Sigmoid colon (tissue), 6 donors: ENCODE measurements at regions not wholly inside any gene's neighbourhood (a gene's known extent, or its start where the extent isn't known, plus 50 kb on each side); places are given as distances from the start of the nearest gene placed in this dataset.

Source experiments
- DNase-seq: peaks from one replicate; pipeline ENCODE4 v3.0.0-alpha.2; 2019
- H3K27ac ChIP-seq, 4 donors: fragments of 200-600 bp; sonication (generic); one replicate each; pipeline ENCODE4 v1.5.1; 2016 to 2019; ENCODE audit warnings: mild to moderate bottlenecking in 1 of 4
- H3K27me3 ChIP-seq, 3 donors: fragments of 200-600 bp; sonication (generic); one replicate each; pipeline ENCODE4 v1.5.1; 2019; ENCODE audit warnings: mild to moderate bottlenecking in 1 of 3
- H3K36me3 ChIP-seq, 4 donors: fragments of 200-600 bp; sonication (generic); one replicate each; pipeline ENCODE4 v1.5.1; 2016 to 2019
- H3K4me1 ChIP-seq, 4 donors: fragments of 200-600 bp; sonication (generic); one replicate each; pipeline ENCODE4 v1.5.1; 2017 to 2019
- H3K4me3 ChIP-seq, 4 donors: fragments of 200-600 bp; sonication (generic); one replicate each; pipeline ENCODE4 v1.5.1; 2017 to 2019; ENCODE audit warnings: mild to moderate bottlenecking in 2 of 4, moderate library complexity in 1 of 4
- H3K9me3 ChIP-seq, 4 donors: fragments of 200-600 bp in 3 of 4; sonication (generic) in 3 of 4; one replicate each; pipeline versions ENCODE4 v1.5.1 to v1.6.1; 2013 to 2019
- CTCF ChIP-seq, 4 experiments: fragments of 450-650 bp in 3 of 4; fragments of 200-600 bp in 1 of 4; IDR thresholded peaks; one replicate each; pipeline ENCODE4 v1.5.1; 2016 to 2019; ENCODE audit warnings: antibody characterized with exemption in 4 of 4, mild to moderate bottlenecking in 3 of 4, moderate library complexity in 2 of 4
- EP300 ChIP-seq, 4 donors: sonication (generic); formaldehyde crosslinking; IDR thresholded peaks; one replicate each; pipeline ENCODE4 v1.6.1; 2017; ENCODE audit warnings: antibody characterized with exemption in 4 of 4
- POLR2A ChIP-seq, 2 donors: fragments of 450-650 bp; IDR thresholded peaks; one replicate each; pipeline ENCODE4 v1.6.1; 2016; ENCODE audit warnings: antibody characterized with exemption in 2 of 2, mild to moderate bottlenecking in 2 of 2, moderate library complexity in 2 of 2
- POLR2AphosphoS5 ChIP-seq, 4 donors: sonication (generic); formaldehyde crosslinking; IDR thresholded peaks; one replicate each; pipeline ENCODE4 v1.6.1; 2017; ENCODE audit warnings: antibody characterized with exemption in 4 of 4
- WGBS, 2 donors: extraction: QIAGEN DNeasy Blood & Tissue Kit; methylation state at CpG; one replicate each; pipeline ENCODE4 v1.1.7; 2013; 5-methylcytosine and 5-hydroxymethylcytosine counted together
- intact Hi-C: fragments of 100-400 bp; cut with DNase I; formaldehyde crosslinking; loops from one replicate; pipeline ENCODE4 v1.15.1; 2023
- donor health status: healthy with polysubstance abuse.
- donor health status: healthy.

- TF ChIP-seq EP300 (IDR thresholded peaks at IDR 0.05) (no peak), POLR2A (IDR thresholded peaks at IDR 0.05) (no peak), POLR2AphosphoS5 (IDR thresholded peaks at IDR 0.05) (no peak), CTCF (IDR thresholded peaks at IDR 0.05) (no peak)
- Histone ChIP-seq H3K9me3 (no peaks in the 10 kb centered on the region), H3K4me1 (no peaks in the 10 kb centered on the region), H3K4me3 (no peak overlapping the region), H3K36me3 (no peaks in the 10 kb centered on the region), H3K27me3 (no peaks in the 10 kb centered on the region), H3K27ac (no peak overlapping the region)
- WGBS, 2 donors, result 56 to 93% methylated on average over 1 of the region's 1 CpG
- no peak for DNase-seq
- intact Hi-C loops, result no loop called here
These were observed 155.9 kb downstream of the OXSM start for GRCh38 chr3:25945836-25946235.

DNA sequence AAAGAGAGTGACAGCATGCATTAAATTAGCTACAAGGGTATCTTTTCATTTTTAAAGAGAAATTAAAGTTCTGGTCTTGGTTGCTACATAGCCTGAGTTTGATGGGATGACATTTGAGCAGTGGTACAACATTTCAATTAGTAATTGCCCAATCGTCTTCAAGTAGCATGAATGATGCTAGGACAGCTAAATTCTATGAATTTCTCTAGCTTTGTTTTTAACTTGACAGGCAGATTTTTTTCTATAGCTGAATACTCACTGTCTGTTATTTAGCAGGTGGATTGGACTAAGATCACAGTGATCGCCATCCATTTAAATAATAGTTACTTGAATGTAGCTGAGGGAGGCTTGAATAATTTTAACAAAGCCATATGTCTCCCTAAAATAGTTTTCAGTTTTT is 162.2 kb downstream of the OXSM start:
- intact Hi-C loops, result no loop called here

GRCh38 chr3:25957026-25957425 is 167.1 kb downstream of the OXSM start:
- H3K27ac ChIP-seq, result no peak overlapping the region
- intact Hi-C loops, result no loop called here
- no peaks in the 10 kb centered on the region for H3K36me3 ChIP-seq
- no peak overlapping the region for H3K4me3 ChIP-seq
- H3K27me3 ChIP-seq, result no peaks in the 10 kb centered on the region
- TF ChIP-seq POLR2AphosphoS5 (IDR thresholded peaks at IDR 0.05) (no peak), EP300 (IDR thresholded peaks at IDR 0.05) (no peak), POLR2A (IDR thresholded peaks at IDR 0.05) (no peak), CTCF (IDR thresholded peaks at IDR 0.05) (no peak)
- no peaks in the 10 kb centered on the region for H3K4me1 ChIP-seq
- DNase-seq, result no peak
- H3K9me3 ChIP-seq, result peaks cover 0 to 4% (median 0%) of the 10 kb centered on the region in 4 donors

More for the DNA sequence above, 162.2 kb downstream of the OXSM start:
- Histone ChIP-seq H3K9me3 (peaks cover 0 to 4% (median 0%) of the 10 kb centered on the region in 4 donors), H3K4me3 (no peak overlapping the region), H3K4me1 (no peaks in the 10 kb centered on the region), H3K27ac (no peak overlapping the region), H3K27me3 (no peaks in the 10 kb centered on the region), H3K36me3 (no peaks in the 10 kb centered on the region)
- TF ChIP-seq POLR2AphosphoS5 (IDR thresholded peaks at IDR 0.05) (no peak), EP300 (IDR thresholded peaks at IDR 0.05) (no peak), CTCF (IDR thresholded peaks at IDR 0.05) (no peak), POLR2A (IDR thresholded peaks at IDR 0.05) (no peak)
- DNase-seq, result no peak
- WGBS, 2 donors, result 63 to 82% methylated on average over 2 of the region's 2 CpGs

- intact Hi-C loops, result no loop called here
- Histone ChIP-seq H3K27ac (no peak overlapping the region), H3K4me3 (no peak overlapping the region), H3K27me3 (no peaks in the 10 kb centered on the region), H3K36me3 (no peaks in the 10 kb centered on the region), H3K9me3 (no peaks in the 10 kb centered on the region), H3K4me1 (no peaks in the 10 kb centered on the region)
- TF ChIP-seq CTCF (IDR thresholded peaks at IDR 0.05) (no peak), POLR2A (IDR thresholded peaks at IDR 0.05) (no peak), EP300 (IDR thresholded peaks at IDR 0.05) (no peak), POLR2AphosphoS5 (IDR thresholded peaks at IDR 0.05) (no peak)
- 95 to 100% methylated on average over 1 of the region's 1 CpG for WGBS, 2 donors
- DNase-seq, result no peak
These were observed 170.9 kb downstream of the OXSM start for GRCh38 chr3:25960776-25961175.

DNA sequence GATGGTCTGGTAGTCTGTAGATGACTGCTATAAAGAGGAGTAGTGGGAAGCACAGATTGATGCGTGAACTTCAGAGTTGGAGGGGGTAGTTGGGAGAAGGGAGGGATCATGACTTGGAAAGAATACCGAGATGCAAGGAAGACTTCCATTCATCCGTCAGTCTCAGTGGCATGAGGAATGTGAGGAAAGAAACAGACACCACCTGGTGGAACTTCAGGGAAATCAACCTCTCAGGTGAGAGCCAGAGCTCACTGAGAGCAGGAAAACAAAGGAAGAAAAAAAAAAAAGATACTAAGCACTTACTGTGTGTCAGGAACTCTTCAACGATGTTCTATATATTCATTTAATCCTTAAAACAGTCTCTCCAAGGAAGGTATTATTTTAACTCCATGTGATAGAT is 172.4 kb downstream of the OXSM start:
- no peak for DNase-seq
- H3K27me3 ChIP-seq, result no peaks in the 10 kb centered on the region
- TF ChIP-seq POLR2AphosphoS5 (IDR thresholded peaks at IDR 0.05) (no peak), POLR2A (IDR thresholded peaks at IDR 0.05) (no peak), CTCF (IDR thresholded peaks at IDR 0.05) (no peak)
- 26 to 68% methylated on average over 4 of the region's 4 CpGs for WGBS, 2 donors
- intact Hi-C loops, result no loop called here
- H3K4me1 ChIP-seq, result no peaks in the 10 kb centered on the region
- H3K4me3 ChIP-seq, result no peak overlapping the region
- H3K27ac ChIP-seq, result no peak overlapping the region
- H3K36me3 ChIP-seq, result no peaks in the 10 kb centered on the region
- no peaks in the 10 kb centered on the region for H3K9me3 ChIP-seq
